ENCODE measurements at regions not wholly inside any gene's neighbourhood (a gene's known extent, or its start where the extent isn't known, plus 50 kb on each side); places are given as distances from the start of the nearest gene placed in this dataset.

GRCh38 chr17:33435721-33436301 lies 142.7 kb upstream of the ASIC2 start:
- CTCF ChIA-PET, result no interaction called here
- Mint-ChIP-seq H3K36me3 (ENCODE audit: insufficient read depth, unreplicated experiment) (no peaks in the 10 kb centered on the region), H3K4me1 (ENCODE audit: insufficient read depth, unreplicated experiment) (no peaks in the 10 kb centered on the region), H3K4me3 (ENCODE audit: unreplicated experiment) (no peak overlapping the region), H3K27me3 (ENCODE audit: insufficient read depth, unreplicated experiment) (no peaks in the 10 kb centered on the region), H3K27ac (ENCODE audit: low read depth, unreplicated experiment) (no peak overlapping the region), H3K9me3 (ENCODE audit: unreplicated experiment) (peaks cover 29% of the 10 kb centered on the region)
- intact Hi-C loops (cut with micrococcal nuclease), result no loop called here
- POLR2A ChIA-PET, result no interaction called here
- DNase-seq (ENCODE audit: unreplicated experiment), result no peak
- TF ChIP-seq, protein P1, sequence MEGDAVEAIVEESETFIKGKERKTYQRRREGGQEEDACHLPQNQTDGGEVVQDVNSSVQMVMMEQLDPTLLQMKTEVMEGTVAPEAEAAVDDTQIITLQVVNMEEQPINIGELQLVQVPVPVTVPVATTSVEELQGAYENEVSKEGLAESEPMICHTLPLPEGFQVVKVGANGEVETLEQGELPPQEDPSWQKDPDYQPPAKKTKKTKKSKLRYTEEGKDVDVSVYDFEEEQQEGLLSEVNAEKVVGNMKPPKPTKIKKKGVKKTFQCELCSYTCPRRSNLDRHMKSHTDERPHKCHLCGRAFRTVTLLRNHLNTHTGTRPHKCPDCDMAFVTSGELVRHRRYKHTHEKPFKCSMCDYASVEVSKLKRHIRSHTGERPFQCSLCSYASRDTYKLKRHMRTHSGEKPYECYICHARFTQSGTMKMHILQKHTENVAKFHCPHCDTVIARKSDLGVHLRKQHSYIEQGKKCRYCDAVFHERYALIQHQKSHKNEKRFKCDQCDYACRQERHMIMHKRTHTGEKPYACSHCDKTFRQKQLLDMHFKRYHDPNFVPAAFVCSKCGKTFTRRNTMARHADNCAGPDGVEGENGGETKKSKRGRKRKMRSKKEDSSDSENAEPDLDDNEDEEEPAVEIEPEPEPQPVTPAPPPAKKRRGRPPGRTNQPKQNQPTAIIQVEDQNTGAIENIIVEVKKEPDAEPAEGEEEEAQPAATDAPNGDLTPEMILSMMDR (IDR thresholded peaks at IDR 0.05; ENCODE audit: unreplicated experiment), result no peak
- BruUV-seq (replicated peaks), result no TSS peak

DNA sequence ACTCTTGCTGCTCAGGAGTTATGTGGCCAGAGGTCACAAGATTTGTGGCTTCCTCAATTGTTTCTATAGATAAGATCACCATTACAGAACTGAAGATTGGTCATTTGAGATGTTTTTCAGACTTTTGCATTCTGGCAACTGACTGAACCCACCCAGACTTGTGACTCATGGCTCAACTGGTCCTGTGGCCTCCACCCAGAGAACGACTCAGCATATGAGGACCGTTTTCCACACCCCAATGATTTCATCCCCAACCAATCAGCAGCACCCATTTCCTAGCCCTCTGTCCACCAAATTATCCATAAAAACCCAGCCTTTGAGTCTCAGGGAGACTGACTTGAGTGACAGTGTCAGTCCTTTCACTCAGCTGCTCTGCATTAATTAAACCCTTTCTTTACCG lies 143.2 kb upstream of the ASIC2 start:
- intact Hi-C loops (cut with micrococcal nuclease), result no loop called here
- no peak for DNase-seq (ENCODE audit: unreplicated experiment)
- no peak overlapping the region for H3K27ac Mint-ChIP-seq (ENCODE audit: low read depth, unreplicated experiment)
- ChIA-PET CTCF (no interaction called here), POLR2A (no interaction called here)
- TF ChIP-seq, protein P1 (IDR thresholded peaks at IDR 0.05; ENCODE audit: unreplicated experiment), result no peak
- no peaks in the 10 kb centered on the region for H3K36me3 Mint-ChIP-seq (ENCODE audit: insufficient read depth, unreplicated experiment)
- BruUV-seq (replicated peaks), result no TSS peak
- H3K4me3 Mint-ChIP-seq (ENCODE audit: unreplicated experiment), result no peak overlapping the region
- no peaks in the 10 kb centered on the region for H3K4me1 Mint-ChIP-seq (ENCODE audit: insufficient read depth, unreplicated experiment)
- H3K9me3 Mint-ChIP-seq (ENCODE audit: unreplicated experiment), result peaks cover 24% of the 10 kb centered on the region
- no peaks in the 10 kb centered on the region for H3K27me3 Mint-ChIP-seq (ENCODE audit: insufficient read depth, unreplicated experiment)

DNA sequence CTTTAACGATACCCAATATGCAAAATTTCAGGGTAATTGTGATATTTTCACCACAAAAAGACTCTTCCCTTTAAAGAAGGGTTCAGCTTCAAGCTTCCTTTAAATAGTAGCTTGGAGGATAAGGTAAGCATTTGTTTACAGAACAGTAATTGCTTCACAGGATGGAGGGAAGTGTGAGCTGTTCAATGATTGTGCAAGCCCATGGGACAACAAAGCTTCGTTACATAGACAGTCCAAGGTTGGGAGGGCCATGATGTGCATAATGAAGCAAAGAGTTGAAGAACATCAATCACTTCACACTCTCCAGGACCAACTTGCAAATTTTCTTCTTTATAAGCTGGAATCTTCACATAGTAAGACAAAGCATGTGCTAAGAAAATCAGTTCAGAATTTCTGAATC lies 145.0 kb upstream of the ASIC2 start:
- no peak overlapping the region for H3K27ac Mint-ChIP-seq (ENCODE audit: low read depth, unreplicated experiment)
- no TSS peak for BruUV-seq (replicated peaks)
- H3K4me1 Mint-ChIP-seq (ENCODE audit: insufficient read depth, unreplicated experiment), result no peaks in the 10 kb centered on the region
- peaks cover 15% of the 10 kb centered on the region for H3K9me3 Mint-ChIP-seq (ENCODE audit: unreplicated experiment)
- H3K27me3 Mint-ChIP-seq (ENCODE audit: insufficient read depth, unreplicated experiment), result no peaks in the 10 kb centered on the region
- no peak overlapping the region for H3K4me3 Mint-ChIP-seq (ENCODE audit: unreplicated experiment)
- H3K36me3 Mint-ChIP-seq (ENCODE audit: insufficient read depth, unreplicated experiment), result no peaks in the 10 kb centered on the region
- TF ChIP-seq, protein P1 (IDR thresholded peaks at IDR 0.05; ENCODE audit: unreplicated experiment), result no peak
- POLR2A ChIA-PET, result no interaction called here
- CTCF ChIA-PET, result interaction anchor here (0.6 to 0.7 kb wide), 2 partner anchors 238 to 311 kb away, joined by 3 read pairs; no protein-coding TSS in a partner anchor
- intact Hi-C loops (cut with micrococcal nuclease), result no loop called here
- no peak for DNase-seq (ENCODE audit: unreplicated experiment)

- ChIA-PET POLR2A (no interaction called here), CTCF (no interaction called here)
- DNase-seq (ENCODE audit: unreplicated experiment), result no peak
- BruUV-seq (replicated peaks), result no TSS peak
- H3K4me3 Mint-ChIP-seq (ENCODE audit: unreplicated experiment), result no peak overlapping the region
- H3K27ac Mint-ChIP-seq (ENCODE audit: low read depth, unreplicated experiment), result no peak overlapping the region
- no peaks in the 10 kb centered on the region for H3K36me3 Mint-ChIP-seq (ENCODE audit: insufficient read depth, unreplicated experiment)
- H3K27me3 Mint-ChIP-seq (ENCODE audit: insufficient read depth, unreplicated experiment), result no peaks in the 10 kb centered on the region
- intact Hi-C loops (cut with micrococcal nuclease), result no loop called here
- H3K4me1 Mint-ChIP-seq (ENCODE audit: insufficient read depth, unreplicated experiment), result no peaks in the 10 kb centered on the region
- TF ChIP-seq, protein P1 (IDR thresholded peaks at IDR 0.05; ENCODE audit: unreplicated experiment), result no peak
- H3K9me3 Mint-ChIP-seq (ENCODE audit: unreplicated experiment), result peaks cover 11% of the 10 kb centered on the region
Observed at GRCh38 chr17:33438578-33438977, 145.5 kb upstream of the ASIC2 start.

Data from MCF 10A (cell line).